ENCODE measurements at regions not wholly inside any gene's neighbourhood (a gene's known extent, or its start where the extent isn't known, plus 50 kb on each side); places are given as distances from the start of the nearest gene placed in this dataset.
"Not testable (repeated sequence)": the region's sequence is repeated elsewhere in the genome, so short reads cannot be mapped to it uniquely, and the experiment has no call there.

GRCh38 chr4:75189711-75190335, 256.9 kb downstream of the PARM1 start:
- no peak for DNase-seq (ENCODE audit: low spot score)

- DNase-seq (ENCODE audit: low spot score) = peak; percentile 13
Measured at GRCh38 chr4:75180790-75181776, 248.2 kb downstream of the PARM1 start.

- DNase-seq (ENCODE audit: low spot score) = no peak
Measured at GRCh38 chr4:75180217-75180616, 247.3 kb downstream of the PARM1 start.

- no peak for DNase-seq (ENCODE audit: low spot score)
Measured at GRCh38 chr4:75179510-75179909, 246.6 kb downstream of the PARM1 start.

- peak; percentile 27 for DNase-seq (ENCODE audit: low spot score)
Measured at GRCh38 chr4:75172551-75172950, 239.6 kb downstream of the PARM1 start.

GRCh38 chr4:75169427-75169826, 236.5 kb downstream of the PARM1 start:
- DNase-seq (ENCODE audit: low spot score) = no peak

GRCh38 chr4:75169020-75169419, 236.1 kb downstream of the PARM1 start:
- no peak for DNase-seq (ENCODE audit: low spot score)

- DNase-seq (ENCODE audit: low spot score) = no peak
Measured at GRCh38 chr4:75168548-75168947, 235.6 kb downstream of the PARM1 start.

- DNase-seq (ENCODE audit: low spot score) = not testable (repeated sequence)
Measured at GRCh38 chr4:75165100-75165499, 232.2 kb downstream of the PARM1 start.

- DNase-seq (ENCODE audit: low spot score) = no peak
Measured at GRCh38 chr4:75158451-75158850, 225.5 kb downstream of the PARM1 start.

- DNase-seq (ENCODE audit: low spot score) = no peak
Measured at GRCh38 chr4:75154994-75155393, 222.1 kb downstream of the PARM1 start.

GRCh38 chr4:75146223-75146622, 213.3 kb downstream of the PARM1 start:
- no peak for DNase-seq (ENCODE audit: low spot score)

- no peak for DNase-seq (ENCODE audit: low spot score)
Measured at GRCh38 chr4:75144475-75144874, 211.6 kb downstream of the PARM1 start.

GRCh38 chr4:75142850-75143249, 209.9 kb downstream of the PARM1 start:
- no peak for DNase-seq (ENCODE audit: low spot score)

GRCh38 chr4:75142382-75142781, 209.5 kb downstream of the PARM1 start:
- no peak for DNase-seq (ENCODE audit: low spot score)

- DNase-seq (ENCODE audit: low spot score) = no peak
Measured at GRCh38 chr4:75141162-75141561, 208.2 kb downstream of the PARM1 start.

GRCh38 chr4:75137302-75137701, 204.4 kb downstream of the PARM1 start:
- DNase-seq (ENCODE audit: low spot score) = no peak

GRCh38 chr4:75135068-75135825, 202.3 kb downstream of the PARM1 start:
- no peak for DNase-seq (ENCODE audit: low spot score)

GRCh38 chr4:75126870-75127269, 194.0 kb downstream of the PARM1 start:
- not testable (repeated sequence) for DNase-seq (ENCODE audit: low spot score)

- DNase-seq (ENCODE audit: low spot score) = no peak
Measured at GRCh38 chr4:75126058-75126457, 193.1 kb downstream of the PARM1 start.

GRCh38 chr4:75122424-75123014, 189.6 kb downstream of the PARM1 start:
- DNase-seq (ENCODE audit: low spot score) = no peak

- no peak for DNase-seq (ENCODE audit: low spot score)
Measured at GRCh38 chr4:75118739-75119138, 185.8 kb downstream of the PARM1 start.

All from activated CD4-positive, alpha-beta T cell treated with anti-CD3 and anti-CD28 coated beads, Interleukin-2, Interleukin-4, amounts not matched to agents 100 ng/mL and 50 ng/mL, durations not matched to agents 16 hours and 8 hours (primary cell).